B cell (primary cell): ENCODE measurements at regions not wholly inside any gene's neighbourhood (a gene's known extent, or its start where the extent isn't known, plus 50 kb on each side); places are given as distances from the start of the nearest gene placed in this dataset.

Experiments
- ATAC-seq: fragments of 200-7000 bp; cut with Tn5 transposase; one replicate; pipeline ENCODE4 v1.10.0; 2021; ENCODE audit warnings: low read depth, mild to moderate bottlenecking, moderate number of reproducible peaks, moderate library complexity
- CTCF ChIA-PET: fragments of 350-600 bp; sonication (Branson Sonifier 250); formaldehyde crosslinking; loops from one replicate; lab custom pipeline; 2021; ENCODE audit warnings: antibody characterized with exemption, inconsistent platforms; lab: Charles Lee
- POLR2A ChIA-PET: fragments of 350-600 bp; sonication (Branson Sonifier 250); formaldehyde crosslinking; loops from one replicate; lab custom pipeline; 2021; ENCODE audit warnings: antibody characterized with exemption; lab: Charles Lee
- DNase-seq: peaks from one replicate; pipeline ENCODE4 v3.0.0; 2013
- H2AFZ ChIP-seq: 2 replicates; pipeline ENCODE4 v1.6.1; 2012; ENCODE audit warnings: mild to moderate bottlenecking, low read depth, low read length; ENCODE audit not compliant: insufficient read depth, poor library complexity, severe bottlenecking
- H3K27ac ChIP-seq, 2 donors: 1 replicate in 1 of 2; 2 replicates in 1 of 2; pipeline ENCODE4 v1.5.1; 2012 to 2013; ENCODE audit warnings: low read length in 2 of 2, mild to moderate bottlenecking in 2 of 2, moderate library complexity in 1 of 2
- H3K27me3 ChIP-seq, 4 experiments: fragments of 200-600 bp in 1 of 4; sonication (generic) in 1 of 4; replicated peaks in 1 of 4; 1 replicate in 2 of 4; 2 replicates in 2 of 4; pipeline versions ENCODE4 v1.6.1 to v1.7.0; 2013 to 2016; ENCODE audit warnings: low read length in 3 of 4, mild to moderate bottlenecking in 2 of 4, mixed read lengths in 1 of 4, moderate library complexity in 1 of 4; ENCODE audit not compliant: insufficient read depth in 4 of 4, control insufficient read depth in 3 of 4; ENCODE audit errors: control extremely low read depth in 1 of 4
- H3K36me3 ChIP-seq, 2 experiments: replicated peaks in 1 of 2; 1 replicate in 1 of 2; 2 replicates in 1 of 2; pipeline versions ENCODE4 v1.6.1 to v1.7.1; 2013; ENCODE audit warnings: low read length in 1 of 2; ENCODE audit not compliant: insufficient read depth in 2 of 2, control insufficient read depth in 1 of 2; ENCODE audit errors: control extremely low read depth in 1 of 2, extremely low read depth in 1 of 2
- H3K4me1 ChIP-seq, 2 donors: fragments of 200-600 bp in 1 of 2; sonication (generic) in 1 of 2; 1 replicate in 1 of 2; 2 replicates in 1 of 2; pipeline versions ENCODE4 v1.5.1 to v1.6.1; 2013 to 2017; ENCODE audit warnings: low read length in 2 of 2; ENCODE audit not compliant: control insufficient read depth in 2 of 2, insufficient read depth in 2 of 2
- H3K4me2 ChIP-seq: replicated peaks from 2 replicates; pipeline ENCODE3; 2012; ENCODE audit warnings: mild to moderate bottlenecking, low read depth, low read length; ENCODE audit not compliant: poor library complexity, severe bottlenecking
- H3K4me3 ChIP-seq, 5 experiments: fragments of 200-600 bp in 1 of 5; sonication (generic) in 1 of 5; 1 replicate in 3 of 5; 2 replicates in 2 of 5; pipeline versions ENCODE4 v1.5.1 to v1.7.0; 2011 to 2016; ENCODE audit warnings: low read length in 4 of 5, mild to moderate bottlenecking in 4 of 5, low read depth in 2 of 5, control low read depth in 1 of 5, moderate library complexity in 1 of 5; ENCODE audit not compliant: insufficient read depth in 1 of 5; ENCODE audit errors: control extremely low read depth in 1 of 5, extremely low read depth in 1 of 5
- H3K79me2 ChIP-seq: fragments of 200-600 bp; sonication (generic); one replicate; pipeline ENCODE4 v1.6.0; 2016; ENCODE audit warnings: low read length; ENCODE audit not compliant: control insufficient read depth, insufficient read depth
- H3K9ac ChIP-seq: fragments of 200-600 bp; sonication (generic); 2 replicates; pipeline ENCODE4 v1.6.1; 2017; ENCODE audit warnings: mild to moderate bottlenecking, low read length, moderate library complexity
- H3K9me3 ChIP-seq, 3 donors: one replicate each; pipeline versions ENCODE4 v1.6.1 to v1.7.1; 2013; ENCODE audit warnings: low read length in 2 of 3; ENCODE audit not compliant: control insufficient read depth in 2 of 3, insufficient read depth in 1 of 3; ENCODE audit errors: control extremely low read depth in 1 of 3
- H4K20me1 ChIP-seq: 2 replicates; pipeline ENCODE4 v1.6.0; 2012; ENCODE audit warnings: mild to moderate bottlenecking, low read length; ENCODE audit not compliant: insufficient read depth, control insufficient read depth, poor library complexity, severe bottlenecking
- H3K27ac Mint-ChIP-seq: one replicate; pipeline ENCODE4 v1.8.0; 2021; ENCODE audit warnings: mixed read lengths
- H3K27me3 Mint-ChIP-seq: one replicate; pipeline ENCODE4 v1.8.0; 2021; ENCODE audit warnings: mixed read lengths
- H3K4me1 Mint-ChIP-seq: one replicate; pipeline ENCODE4 v1.8.0; 2021; ENCODE audit warnings: mixed read lengths
- H3K4me3 Mint-ChIP-seq: one replicate; pipeline ENCODE4 v1.8.0; 2021; ENCODE audit warnings: mixed read lengths
- H3K9me3 Mint-ChIP-seq: one replicate; pipeline ENCODE4 v1.8.0; 2022; ENCODE audit warnings: mixed read lengths; ENCODE audit not compliant: insufficient read depth
- CTCF ChIP-seq: fragments of 200-600 bp; IDR thresholded peaks from one replicate; pipeline ENCODE4 v1.8.0; 2022; ENCODE audit warnings: antibody characterized with exemption, mild to moderate bottlenecking
- EZH2 ChIP-seq: IDR thresholded peaks from 2 replicates; pipeline ENCODE4 v1.6.1; 2012; ENCODE audit warnings: borderline replicate concordance, low read depth, mild to moderate bottlenecking, moderate library complexity, low read length; ENCODE audit not compliant: insufficient read depth, poor library complexity, severe bottlenecking
- WGBS: methylation state at CpG from one replicate; pipeline ENCODE4 v1.1.5; 2013; ENCODE audit warnings: missing lambda C conversion rate; ENCODE audit not compliant: insufficient coverage; 5-methylcytosine and 5-hydroxymethylcytosine counted together
- intact Hi-C: fragments of 100-400 bp; cut with micrococcal nuclease; formaldehyde crosslinking; loops from one replicate; pipeline ENCODE4 v1.10.0; 2022

GRCh38 chr3:80051602-80051962, 283.8 kb upstream of the ROBO1 start:
- no peak overlapping the region for H3K27ac Mint-ChIP-seq
- POLR2A ChIA-PET: no interaction called here

More at GRCh38 chr3:80051602-80051962, 283.8 kb upstream of the ROBO1 start:
- intact Hi-C loops: no loop called here
- Histone ChIP-seq H3K79me2 (no peaks in the 10 kb centered on the region), H3K27ac (no peak overlapping the region), H3K9me3 (peaks cover 0 to 20% (median 0%) of the 10 kb centered on the region in 3 donors), H3K27me3 (no peaks in the 10 kb centered on the region), H3K4me2 (no peak overlapping the region), H3K9ac (no peak overlapping the region), H3K4me3 (no peak overlapping the region), H2AFZ (no peak overlapping the region), H4K20me1 (no peaks in the 10 kb centered on the region), H3K36me3 (no peaks in the 10 kb centered on the region), H3K4me1 (no peaks in the 10 kb centered on the region)
- H3K27me3 Mint-ChIP-seq: no peaks in the 10 kb centered on the region
- no peaks in the 10 kb centered on the region for H3K4me1 Mint-ChIP-seq
- 100% methylated on average over 4 of the region's 7 CpGs for WGBS
- DNase-seq (no peak), ATAC-seq (no peak)
- H3K9me3 Mint-ChIP-seq: no peaks in the 10 kb centered on the region
- CTCF ChIA-PET: no interaction called here
- no peak overlapping the region for H3K4me3 Mint-ChIP-seq
- TF ChIP-seq CTCF (no peak), EZH2 (no peak)
